ENCODE measurements at regions not wholly inside any gene's neighbourhood (a gene's known extent, or its start where the extent isn't known, plus 50 kb on each side); places are given as distances from the start of the nearest gene placed in this dataset.

DNA sequence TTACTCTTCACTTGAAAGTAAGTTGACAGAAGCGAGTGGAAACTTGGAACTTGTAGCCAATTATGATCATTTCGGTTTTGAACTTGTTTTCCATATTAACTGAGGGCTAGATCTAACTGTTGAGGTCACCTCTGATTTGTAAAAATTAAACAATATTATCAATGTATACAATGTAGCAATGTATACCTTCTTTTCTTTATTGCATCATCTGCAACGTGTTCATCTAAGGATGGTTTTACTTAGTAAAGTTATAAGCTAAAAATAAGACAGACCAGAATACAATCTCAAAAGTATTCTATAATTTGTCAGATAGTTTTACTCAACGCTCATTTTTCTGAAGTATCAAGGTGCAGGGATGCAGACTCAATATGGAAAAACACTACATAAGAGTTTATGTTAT is 435.0 kb upstream of the TNP1 start:
- TF ChIP-seq TAF1 (IDR thresholded peaks at IDR 0.05; ENCODE audit: low read depth, low read length) (no peak), POLR2A (IDR thresholded peaks at IDR 0.05; ENCODE audit: low read depth, low read length) (no peak), POLR2AphosphoS5 (IDR thresholded peaks at IDR 0.05; ENCODE audit: low read depth, low read length) (no peak), SPI1 (IDR thresholded peaks at IDR 0.05; ENCODE audit: low read depth, low read length) (no peak), PAX5 (IDR thresholded peaks at IDR 0.05; ENCODE audit: insufficient read depth, low read length, severe bottlenecking) (no peak), POU2F2 (IDR thresholded peaks at IDR 0.05; ENCODE audit: low read depth, low read length) (no peak)
